Testis (tissue), 2 donors: ENCODE measurements at regions not wholly inside any gene's neighbourhood (a gene's known extent, or its start where the extent isn't known, plus 50 kb on each side); places are given as distances from the start of the nearest gene placed in this dataset.

Experiments used
- CTCF ChIP-seq, 3 experiments: fragments of 450-650 bp in 2 of 3; fragments of 200-600 bp in 1 of 3; sonication (generic) in 1 of 3; IDR thresholded peaks; one replicate each; pipeline ENCODE4 v1.5.1; 2016 to 2019; ENCODE audit warnings: antibody characterized with exemption in 3 of 3, mild to moderate bottlenecking in 2 of 3, moderate library complexity in 1 of 3
- POLR2A ChIP-seq: fragments of 450-650 bp; IDR thresholded peaks from one replicate; pipeline ENCODE4 v1.6.1; 2017; ENCODE audit warnings: antibody characterized with exemption, mild to moderate bottlenecking, moderate library complexity

DNA sequence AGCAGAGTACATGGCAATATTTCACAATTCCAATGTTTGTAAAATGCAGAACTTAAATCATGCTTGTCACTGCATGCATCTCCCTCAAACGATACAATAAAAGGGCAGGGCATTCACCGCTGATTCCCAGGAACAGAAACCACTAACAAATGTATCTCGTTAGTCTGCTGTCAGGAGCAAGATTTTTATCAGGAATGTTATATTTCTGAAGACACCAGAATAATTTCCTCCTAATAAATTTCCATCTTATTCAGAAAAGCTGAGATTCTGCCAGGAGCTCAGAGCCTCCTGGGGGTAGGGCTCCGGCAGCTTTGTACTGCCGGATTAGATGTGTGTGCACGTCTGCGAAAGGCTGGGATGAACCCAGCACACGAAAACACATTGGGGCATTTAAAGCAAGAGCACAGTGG, 54.0 kb upstream of the LDB2 start:
- no peak for TF ChIP-seq POLR2A
- no peak for TF ChIP-seq CTCF (IDR thresholded peaks at IDR 0.05)
